CD4-positive, alpha-beta T cell treated with Interleukin-6 for 4 hours (primary cell): ENCODE measurements at regions not wholly inside any gene's neighbourhood (a gene's known extent, or its start where the extent isn't known, plus 50 kb on each side); places are given as distances from the start of the nearest gene placed in this dataset.
"Not testable (repeated sequence)": the region's sequence is repeated elsewhere in the genome, so short reads cannot be mapped to it uniquely, and the experiment has no call there.

Source experiments
- DNase-seq: peaks from one replicate; pipeline ENCODE4 v3.0.0-alpha.2; 2020; ENCODE audit warnings: mixed read lengths

GRCh38 chr2:16227811-16228462 is 287.6 kb downstream of the MYCN start:
- no peak for DNase-seq

GRCh38 chr2:16226943-16227664 is 286.8 kb downstream of the MYCN start:
- no peak for DNase-seq

GRCh38 chr2:16226381-16226780 is 286.0 kb downstream of the MYCN start:
- DNase-seq: no peak

- no peak for DNase-seq
These were observed 285.2 kb downstream of the MYCN start for GRCh38 chr2:16225545-16225944.

- no peak for DNase-seq
These were observed 284.7 kb downstream of the MYCN start for GRCh38 chr2:16225071-16225470.

GRCh38 chr2:16224298-16225045 is 284.1 kb downstream of the MYCN start:
- no peak for DNase-seq

- DNase-seq: no peak
These were observed 283.5 kb downstream of the MYCN start for GRCh38 chr2:16223841-16224177.

- no peak for DNase-seq
These were observed 283.0 kb downstream of the MYCN start for GRCh38 chr2:16223161-16223840.

GRCh38 chr2:16222326-16222725 is 282.0 kb downstream of the MYCN start:
- no peak for DNase-seq

- DNase-seq: no peak
These were observed 281.2 kb downstream of the MYCN start for GRCh38 chr2:16221461-16222010.

- no peak for DNase-seq
These were observed 279.1 kb downstream of the MYCN start for GRCh38 chr2:16219292-16219975.

- no peak for DNase-seq
These were observed 278.3 kb downstream of the MYCN start for GRCh38 chr2:16218625-16219024.

- no peak for DNase-seq
These were observed 277.8 kb downstream of the MYCN start for GRCh38 chr2:16218161-16218560.

- DNase-seq: not testable (repeated sequence)
These were observed 277.4 kb downstream of the MYCN start for GRCh38 chr2:16217741-16218140.

- DNase-seq: no peak
These were observed 276.9 kb downstream of the MYCN start for GRCh38 chr2:16217291-16217690.

GRCh38 chr2:16216558-16216945 is 276.2 kb downstream of the MYCN start:
- DNase-seq: no peak

- no peak for DNase-seq
These were observed 275.7 kb downstream of the MYCN start for GRCh38 chr2:16215902-16216557.

GRCh38 chr2:16214861-16215260 is 274.5 kb downstream of the MYCN start:
- DNase-seq: no peak

GRCh38 chr2:16214391-16214790 is 274.0 kb downstream of the MYCN start:
- DNase-seq: no peak

GRCh38 chr2:16212321-16212720 is 272.0 kb downstream of the MYCN start:
- DNase-seq: no peak

GRCh38 chr2:16211341-16211740 is 271.0 kb downstream of the MYCN start:
- no peak for DNase-seq

GRCh38 chr2:16210841-16211240 is 270.5 kb downstream of the MYCN start:
- no peak for DNase-seq
